ENCODE measurements at regions not wholly inside any gene's neighbourhood (a gene's known extent, or its start where the extent isn't known, plus 50 kb on each side); places are given as distances from the start of the nearest gene placed in this dataset.

GRCh38 chr2:128925631-128926030 lies 607.0 kb upstream of the HS6ST1 start:
- DNase-seq (ENCODE audit: low spot score in 2 of 2): no peak
- no peak for TF ChIP-seq POLR2A (IDR thresholded peaks at IDR 0.05)
- no peak for TF ChIP-seq CTCF (IDR thresholded peaks at IDR 0.05)
- no peak overlapping the region for H3K4me3 ChIP-seq (ENCODE audit: low read depth, poor library complexity, severe bottlenecking)

GRCh38 chr2:128930101-128930500 lies 611.4 kb upstream of the HS6ST1 start:
- DNase-seq (ENCODE audit: low spot score in 2 of 2): no peak
- no peak for TF ChIP-seq POLR2A (IDR thresholded peaks at IDR 0.05)
- no peak for TF ChIP-seq CTCF (IDR thresholded peaks at IDR 0.05)
- intact Hi-C loops (cut with DNase I; ENCODE audit: low total_unique reads): no loop called here
- 89% methylated on average over 1 of the region's 1 CpG for WGBS, 2 donors
- H3K4me3 ChIP-seq (ENCODE audit: low read depth, poor library complexity, severe bottlenecking): no peak overlapping the region

More at GRCh38 chr2:128925631-128926030, 607.0 kb upstream of the HS6ST1 start:
- intact Hi-C loops (cut with DNase I; ENCODE audit: low total_unique reads): no loop called here

GRCh38 chr2:128940378-128940777 lies 621.7 kb upstream of the HS6ST1 start:
- WGBS, 2 donors: 89 to 91% methylated on average over 12 of the region's 12 CpGs
- DNase-seq (ENCODE audit: low spot score in 2 of 2): no peak
- intact Hi-C loops (cut with DNase I; ENCODE audit: low total_unique reads): no loop called here
- TF ChIP-seq CTCF (IDR thresholded peaks at IDR 0.05) (no peak), POLR2A (IDR thresholded peaks at IDR 0.05) (no peak)
- H3K4me3 ChIP-seq (ENCODE audit: low read depth, poor library complexity, severe bottlenecking): no peak overlapping the region

- intact Hi-C loops (cut with DNase I; ENCODE audit: low total_unique reads): no loop called here
- TF ChIP-seq POLR2A (IDR thresholded peaks at IDR 0.05) (no peak), CTCF (IDR thresholded peaks at IDR 0.05) (no peak)
- H3K4me3 ChIP-seq (ENCODE audit: low read depth, poor library complexity, severe bottlenecking): no peak overlapping the region
- DNase-seq (ENCODE audit: low spot score in 2 of 2): no peak
- WGBS, 2 donors: 46 to 55% methylated on average over 3 of the region's 3 CpGs
Observed at GRCh38 chr2:128941751-128942150, 623.1 kb upstream of the HS6ST1 start.

GRCh38 chr2:128949360-128949759 lies 630.7 kb upstream of the HS6ST1 start:
- TF ChIP-seq POLR2A (IDR thresholded peaks at IDR 0.05): no peak
- no peak for TF ChIP-seq CTCF (IDR thresholded peaks at IDR 0.05)
- DNase-seq (ENCODE audit: low spot score in 2 of 2): no peak
- intact Hi-C loops (cut with DNase I; ENCODE audit: low total_unique reads): no loop called here
- H3K4me3 ChIP-seq (ENCODE audit: low read depth, poor library complexity, severe bottlenecking): no peak overlapping the region
- WGBS, 2 donors: 94 to 97% methylated on average over 5 of the region's 5 CpGs

GRCh38 chr2:128950758-128951157 lies 632.1 kb upstream of the HS6ST1 start:
- H3K4me3 ChIP-seq (ENCODE audit: low read depth, poor library complexity, severe bottlenecking): no peak overlapping the region
- 80 to 87% methylated on average over 4 of the region's 4 CpGs for WGBS, 2 donors
- TF ChIP-seq POLR2A (IDR thresholded peaks at IDR 0.05): no peak
- TF ChIP-seq CTCF (IDR thresholded peaks at IDR 0.05): no peak
- DNase-seq (ENCODE audit: low spot score in 2 of 2): no peak
- intact Hi-C loops (cut with DNase I; ENCODE audit: low total_unique reads): no loop called here

All from lower leg skin (tissue), 4 donors.